Testis (tissue), 2 donors: ENCODE measurements at regions not wholly inside any gene's neighbourhood (a gene's known extent, or its start where the extent isn't known, plus 50 kb on each side); places are given as distances from the start of the nearest gene placed in this dataset.

ENCODE experiments used
- CTCF ChIP-seq, 3 experiments: fragments of 450-650 bp in 2 of 3; fragments of 200-600 bp in 1 of 3; sonication (generic) in 1 of 3; IDR thresholded peaks; one replicate each; pipeline ENCODE4 v1.5.1; 2016 to 2019; ENCODE audit warnings: antibody characterized with exemption in 3 of 3, mild to moderate bottlenecking in 2 of 3, moderate library complexity in 1 of 3
- POLR2A ChIP-seq: fragments of 450-650 bp; IDR thresholded peaks from one replicate; pipeline ENCODE4 v1.6.1; 2017; ENCODE audit warnings: antibody characterized with exemption, mild to moderate bottlenecking, moderate library complexity

GRCh38 chr3:150059729-150060128 lies 89.0 kb upstream of the PFN2 start:
- no peak for TF ChIP-seq CTCF (IDR thresholded peaks at IDR 0.05)
- TF ChIP-seq POLR2A = no peak
